ENCODE measurements at regions not wholly inside any gene's neighbourhood (a gene's known extent, or its start where the extent isn't known, plus 50 kb on each side); places are given as distances from the start of the nearest gene placed in this dataset.

GRCh38 chr13:79211377-79211776 is 194.7 kb downstream of the RBM26 start:
- TF ChIP-seq NR3C1 (CRISPR knock-in tag; conservative IDR thresholded peaks at IDR 0.05; ENCODE audit: low read depth) (no peak), ZNF512 (CRISPR knock-in tag; IDR thresholded peaks at IDR 0.05; ENCODE audit: borderline replicate concordance) (no peak), CTCF (IDR thresholded peaks at IDR 0.05) (no peak), ZNF138 (CRISPR knock-in tag; conservative IDR thresholded peaks at IDR 0.05) (no peak), ZBTB21 (CRISPR knock-in tag; IDR thresholded peaks at IDR 0.05; ENCODE audit: borderline replicate concordance) (no peak), NFYB (CRISPR knock-in tag; conservative IDR thresholded peaks at IDR 0.05; ENCODE audit: low read depth) (no peak), FOXK1 (CRISPR knock-in tag; IDR thresholded peaks at IDR 0.05) (no peak)
